ENCODE measurements at regions not wholly inside any gene's neighbourhood (a gene's known extent, or its start where the extent isn't known, plus 50 kb on each side); places are given as distances from the start of the nearest gene placed in this dataset.

GRCh38 chr11:95344932-95345642 is 114.1 kb upstream of the SESN3 start:
- TF ChIP-seq PAX5 (IDR thresholded peaks at IDR 0.05; ENCODE audit: insufficient read depth, low read length, severe bottlenecking) (no peak), POU2F2 (IDR thresholded peaks at IDR 0.05; ENCODE audit: low read depth, low read length) (no peak), TAF1 (IDR thresholded peaks at IDR 0.05; ENCODE audit: low read depth, low read length) (no peak), SPI1 (IDR thresholded peaks at IDR 0.05; ENCODE audit: low read depth, low read length) (no peak), POLR2AphosphoS5 (IDR thresholded peaks at IDR 0.05; ENCODE audit: low read depth, low read length) (no peak), POLR2A (IDR thresholded peaks at IDR 0.05; ENCODE audit: low read depth, low read length) (no peak)
- FAIRE-seq (no peak), DNase-seq (ENCODE audit: insufficient read length, low spot score) (no peak)

DNA sequence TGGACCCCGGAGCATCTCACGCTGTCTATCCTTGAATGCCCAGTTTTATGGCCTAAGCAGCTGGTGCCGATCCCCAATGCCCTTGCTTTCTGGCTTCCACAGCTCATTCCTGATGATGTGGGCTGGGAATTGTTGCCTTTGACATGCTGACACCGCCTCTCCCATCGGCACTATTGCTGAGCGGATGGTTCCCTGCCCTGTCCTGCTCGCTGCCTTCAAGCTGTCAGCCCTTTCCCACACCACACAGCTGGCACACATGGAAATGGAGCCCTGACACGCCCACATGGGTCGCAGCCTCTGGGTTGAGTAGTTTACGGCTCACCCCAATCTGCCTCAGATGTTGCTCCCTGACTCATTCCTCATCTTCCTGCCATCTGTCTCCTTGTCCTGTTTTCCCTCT is 110.2 kb upstream of the SESN3 start:
- DNase-seq (ENCODE audit: insufficient read length, low spot score), result no peak
- FAIRE-seq, result no peak
- TF ChIP-seq POLR2A (IDR thresholded peaks at IDR 0.05; ENCODE audit: low read depth, low read length) (no peak), TAF1 (IDR thresholded peaks at IDR 0.05; ENCODE audit: low read depth, low read length) (no peak)

DNA sequence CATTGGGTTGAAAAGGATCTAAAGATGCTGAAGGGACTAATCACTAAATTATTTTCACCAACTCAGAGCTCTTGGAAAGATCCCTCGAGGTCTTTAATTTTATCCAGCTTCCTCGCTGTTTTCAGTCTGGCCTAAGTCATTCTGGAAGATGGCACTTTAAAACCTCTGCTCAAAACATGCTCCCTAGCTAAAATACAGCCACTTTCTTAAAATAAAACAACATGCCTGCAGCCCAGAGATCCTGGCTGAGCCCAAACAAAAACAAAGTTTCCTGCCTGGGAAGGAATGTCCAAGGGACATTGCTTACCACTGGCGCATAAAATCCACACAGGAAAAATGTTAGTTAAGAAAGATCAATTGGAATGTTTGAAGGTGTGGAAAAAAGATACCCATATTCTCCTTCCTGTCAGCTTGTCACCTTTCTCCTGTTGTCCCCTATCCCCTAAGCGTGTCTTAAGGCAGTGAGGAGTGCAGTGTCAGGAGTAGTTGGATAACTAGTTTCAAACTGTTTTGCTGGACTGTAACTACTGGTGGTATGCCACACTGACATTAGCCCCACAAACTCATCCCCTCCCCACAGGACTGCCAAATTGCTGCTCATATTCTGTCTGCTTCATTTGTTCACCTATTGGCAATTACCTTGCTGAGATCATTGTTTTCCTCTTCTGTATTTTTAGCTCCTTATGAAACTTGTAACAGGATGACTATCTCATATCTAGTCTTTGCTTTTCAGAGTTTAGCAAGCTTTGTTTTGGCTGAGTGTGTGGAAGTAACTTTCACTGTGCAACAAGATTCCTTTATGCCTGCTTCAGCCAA is 108.3 kb upstream of the SESN3 start:
- no peak for TF ChIP-seq SPI1 (IDR thresholded peaks at IDR 0.05; ENCODE audit: low read depth, low read length)
- TF ChIP-seq POU2F2 (IDR thresholded peaks at IDR 0.05; ENCODE audit: low read depth, low read length), result no peak
- TF ChIP-seq PAX5 (IDR thresholded peaks at IDR 0.05; ENCODE audit: insufficient read depth, low read length, severe bottlenecking), result no peak
- no peak for TF ChIP-seq TAF1 (IDR thresholded peaks at IDR 0.05; ENCODE audit: low read depth, low read length)
- no peak for TF ChIP-seq POLR2AphosphoS5 (IDR thresholded peaks at IDR 0.05; ENCODE audit: low read depth, low read length)
- no peak for TF ChIP-seq POLR2A (IDR thresholded peaks at IDR 0.05; ENCODE audit: low read depth, low read length)
- DNase-seq (ENCODE audit: insufficient read length, low spot score) (no peak), FAIRE-seq (peak; percentile 90)

- TF ChIP-seq POU2F2 (IDR thresholded peaks at IDR 0.05; ENCODE audit: low read depth, low read length) (no peak), PAX5 (IDR thresholded peaks at IDR 0.05; ENCODE audit: insufficient read depth, low read length, severe bottlenecking) (no peak), TAF1 (IDR thresholded peaks at IDR 0.05; ENCODE audit: low read depth, low read length) (no peak), SPI1 (IDR thresholded peaks at IDR 0.05; ENCODE audit: low read depth, low read length) (no peak), POLR2A (IDR thresholded peaks at IDR 0.05; ENCODE audit: low read depth, low read length) (no peak), POLR2AphosphoS5 (IDR thresholded peaks at IDR 0.05; ENCODE audit: low read depth, low read length) (no peak)
- no peak for FAIRE-seq
- DNase-seq (ENCODE audit: insufficient read length, low spot score), result no peak
Observed at GRCh38 chr11:95338430-95338991, 107.5 kb upstream of the SESN3 start.

GRCh38 chr11:95337972-95338429 is 107.0 kb upstream of the SESN3 start:
- FAIRE-seq (no peak), DNase-seq (ENCODE audit: insufficient read length, low spot score) (no peak)
- TF ChIP-seq TAF1 (IDR thresholded peaks at IDR 0.05; ENCODE audit: low read depth, low read length) (no peak), PAX5 (IDR thresholded peaks at IDR 0.05; ENCODE audit: insufficient read depth, low read length, severe bottlenecking) (no peak), SPI1 (IDR thresholded peaks at IDR 0.05; ENCODE audit: low read depth, low read length) (no peak), POLR2AphosphoS5 (IDR thresholded peaks at IDR 0.05; ENCODE audit: low read depth, low read length) (no peak), POLR2A (IDR thresholded peaks at IDR 0.05; ENCODE audit: low read depth, low read length) (no peak), POU2F2 (IDR thresholded peaks at IDR 0.05; ENCODE audit: low read depth, low read length) (no peak)

DNA sequence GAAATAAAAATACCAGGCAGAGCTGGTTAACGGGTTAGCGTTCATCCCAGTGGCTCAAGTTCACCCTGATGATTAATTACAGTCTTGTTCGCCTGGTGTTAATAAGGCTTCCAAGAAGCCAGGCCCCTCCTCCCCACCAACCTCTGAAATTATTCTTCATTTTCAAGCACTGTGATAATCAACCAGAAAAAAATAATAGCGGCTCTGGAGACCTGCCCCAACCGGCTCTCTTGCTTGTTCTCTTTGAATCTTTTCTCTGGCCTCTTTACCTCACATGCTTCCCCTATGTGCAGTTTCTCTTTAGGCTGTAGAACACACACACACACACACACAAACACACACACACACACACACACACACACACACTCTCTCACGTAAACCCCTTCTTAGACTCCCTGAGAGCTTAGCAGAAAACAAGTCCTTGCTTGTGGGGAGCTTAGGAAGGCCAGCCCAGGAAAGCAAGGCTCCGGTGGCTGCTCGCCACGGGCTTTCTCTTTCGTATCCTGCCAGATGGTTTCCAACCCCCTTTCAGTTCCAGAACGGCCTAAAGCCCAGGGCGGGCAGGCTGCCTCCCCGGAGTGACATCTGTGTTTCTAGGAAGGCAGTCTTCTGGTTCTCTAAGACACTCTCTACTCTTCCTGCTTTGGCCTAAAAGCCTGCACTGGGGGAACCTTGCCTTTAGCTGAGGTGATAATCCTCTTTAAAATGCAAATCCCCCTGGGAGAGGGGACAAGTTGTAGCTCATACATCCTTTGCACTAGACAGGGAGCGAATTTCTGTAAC is 106.4 kb upstream of the SESN3 start:
- DNase-seq (ENCODE audit: insufficient read length, low spot score) (no peak), FAIRE-seq (no peak)
- TF ChIP-seq TAF1 (IDR thresholded peaks at IDR 0.05; ENCODE audit: low read depth, low read length), result no peak
- no peak for TF ChIP-seq SPI1 (IDR thresholded peaks at IDR 0.05; ENCODE audit: low read depth, low read length)

DNA sequence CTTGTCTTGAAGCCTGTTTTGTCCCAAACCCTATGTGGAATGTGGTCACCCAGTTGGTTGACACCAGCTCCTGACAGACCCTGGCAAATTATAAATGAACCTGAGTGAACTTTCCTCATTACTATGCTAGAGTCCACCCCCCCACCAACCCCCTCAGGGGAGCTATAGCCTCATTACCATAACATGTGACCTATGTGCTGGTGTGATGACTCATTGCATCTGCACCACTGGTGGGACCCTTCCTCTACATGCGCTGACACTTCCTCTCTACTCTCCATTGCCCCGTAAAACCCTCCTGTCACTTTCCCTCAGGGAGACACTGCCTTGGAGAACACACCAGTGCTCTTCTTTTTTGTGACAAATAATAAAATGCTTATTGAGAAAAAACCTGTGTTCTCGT is 105.0 kb upstream of the SESN3 start:
- FAIRE-seq (no peak), DNase-seq (ENCODE audit: insufficient read length, low spot score) (no peak)
- no peak for TF ChIP-seq POLR2A (IDR thresholded peaks at IDR 0.05; ENCODE audit: low read depth, low read length)
- TF ChIP-seq SPI1 (IDR thresholded peaks at IDR 0.05; ENCODE audit: low read depth, low read length), result peak; percentile 44; the same call in 1 of the 2 replicates

DNA sequence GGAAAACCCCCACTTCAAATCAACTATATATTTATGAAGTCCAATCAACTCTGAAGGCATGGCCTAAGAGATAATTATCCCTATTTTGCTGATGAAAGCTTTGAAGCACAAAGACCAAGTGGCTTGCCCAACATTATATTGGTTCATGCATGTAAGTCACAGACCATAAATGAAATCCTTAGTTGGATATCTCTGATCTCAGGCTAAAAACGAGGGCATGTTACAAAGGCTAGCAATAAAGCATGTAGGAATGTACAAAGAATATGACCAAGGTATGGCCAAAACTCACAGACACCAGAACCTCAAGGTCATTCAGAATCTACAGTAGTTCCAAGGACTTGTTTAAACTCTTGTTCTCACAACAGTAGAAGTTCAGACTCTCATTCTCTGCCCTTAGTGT is 100.2 kb upstream of the SESN3 start:
- FAIRE-seq (no peak), DNase-seq (ENCODE audit: insufficient read length, low spot score) (no peak)
- TF ChIP-seq TAF1 (IDR thresholded peaks at IDR 0.05; ENCODE audit: low read depth, low read length) (no peak), PAX5 (IDR thresholded peaks at IDR 0.05; ENCODE audit: insufficient read depth, low read length, severe bottlenecking) (no peak), POU2F2 (IDR thresholded peaks at IDR 0.05; ENCODE audit: low read depth, low read length) (no peak), SPI1 (IDR thresholded peaks at IDR 0.05; ENCODE audit: low read depth, low read length) (no peak), POLR2AphosphoS5 (IDR thresholded peaks at IDR 0.05; ENCODE audit: low read depth, low read length) (no peak), POLR2A (IDR thresholded peaks at IDR 0.05; ENCODE audit: low read depth, low read length) (no peak)

GRCh38 chr11:95330302-95330701 is 99.3 kb upstream of the SESN3 start:
- FAIRE-seq, result no peak
- no peak for TF ChIP-seq SPI1 (IDR thresholded peaks at IDR 0.05; ENCODE audit: low read depth, low read length)
- no peak for TF ChIP-seq POU2F2 (IDR thresholded peaks at IDR 0.05; ENCODE audit: low read depth, low read length)
- no peak for TF ChIP-seq POLR2A (IDR thresholded peaks at IDR 0.05; ENCODE audit: low read depth, low read length)
- TF ChIP-seq PAX5 (IDR thresholded peaks at IDR 0.05; ENCODE audit: insufficient read depth, low read length, severe bottlenecking), result no peak
- no peak for TF ChIP-seq TAF1 (IDR thresholded peaks at IDR 0.05; ENCODE audit: low read depth, low read length)
- TF ChIP-seq POLR2AphosphoS5 (IDR thresholded peaks at IDR 0.05; ENCODE audit: low read depth, low read length), result no peak
- no peak for DNase-seq (ENCODE audit: insufficient read length, low spot score)

Data from GM12891 (cell line).